A549 (cell line): ENCODE measurements at regions not wholly inside any gene's neighbourhood (a gene's known extent, or its start where the extent isn't known, plus 50 kb on each side); places are given as distances from the start of the nearest gene placed in this dataset.

Experiments
- MAX ChIP-seq: IDR thresholded peaks from 2 replicates; pipeline ENCODE4 v1.6.1; 2012
- RAD21 ChIP-seq, 2 experiments: fragments of >200 bp in 1 of 2; sonication (Bioruptor Twin) in 1 of 2; formaldehyde crosslinking in 1 of 2; IDR thresholded peaks in 1 of 2; conservative IDR thresholded peaks in 1 of 2; 2 replicates in 1 of 2; 3 replicates in 1 of 2; pipeline ENCODE4 v1.6.1; 2012 to 2018; ENCODE audit warnings: inconsistent platforms in 1 of 2

DNA sequence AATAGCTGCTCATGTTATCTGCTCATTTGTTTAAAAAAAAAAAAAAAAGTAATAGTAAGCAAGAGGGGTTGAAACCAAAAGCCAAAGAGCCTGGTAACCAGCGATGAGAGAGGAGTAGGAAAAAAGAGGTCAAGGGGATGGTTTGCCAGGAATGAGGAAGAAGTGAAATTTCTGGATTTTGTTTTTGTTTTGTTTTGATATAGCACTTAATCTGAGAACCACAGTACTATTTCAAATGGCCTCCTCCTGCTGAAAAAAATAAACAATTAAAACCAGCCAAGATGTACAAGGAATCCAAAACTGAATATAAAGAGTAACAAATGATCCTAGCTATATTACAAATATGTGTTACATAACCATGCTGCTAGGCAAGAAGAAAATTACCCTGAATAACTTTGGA, 213.1 kb downstream of the FGFR2 start:
- TF ChIP-seq MAX: no peak
- TF ChIP-seq RAD21 (conservative IDR thresholded peaks at IDR 0.05 in 1 of 2, IDR thresholded peaks at IDR 0.05 in 1 of 2): no peak
